ENCODE measurements at regions not wholly inside any gene's neighbourhood (a gene's known extent, or its start where the extent isn't known, plus 50 kb on each side); places are given as distances from the start of the nearest gene placed in this dataset.

GRCh38 chr2:19132967-19133366 is 225.5 kb downstream of the OSR1 start:
- no peak for DNase-seq

GRCh38 chr2:19131871-19132270 is 226.6 kb downstream of the OSR1 start:
- no peak for DNase-seq

- no peak for DNase-seq
These were observed 230.3 kb downstream of the OSR1 start for GRCh38 chr2:19128148-19128547.

GRCh38 chr2:19127616-19128015 is 230.8 kb downstream of the OSR1 start:
- no peak for DNase-seq

GRCh38 chr2:19125901-19126680 is 232.3 kb downstream of the OSR1 start:
- no peak for DNase-seq

GRCh38 chr2:19124135-19124534 is 234.3 kb downstream of the OSR1 start:
- no peak for DNase-seq

GRCh38 chr2:19123556-19123955 is 234.9 kb downstream of the OSR1 start:
- DNase-seq = no peak

- no peak for DNase-seq
These were observed 236.2 kb downstream of the OSR1 start for GRCh38 chr2:19122220-19122619.

GRCh38 chr2:19120941-19121750 is 237.3 kb downstream of the OSR1 start:
- peak; percentile 51 for DNase-seq

GRCh38 chr2:19120181-19120580 is 238.2 kb downstream of the OSR1 start:
- DNase-seq = no peak

- DNase-seq = no peak
These were observed 239.0 kb downstream of the OSR1 start for GRCh38 chr2:19119326-19120001.

GRCh38 chr2:19116918-19117317 is 241.5 kb downstream of the OSR1 start:
- no peak for DNase-seq

GRCh38 chr2:19114754-19115231 is 243.6 kb downstream of the OSR1 start:
- no peak for DNase-seq

GRCh38 chr2:19114126-19114525 is 244.3 kb downstream of the OSR1 start:
- DNase-seq = no peak

- DNase-seq = no peak
These were observed 247.1 kb downstream of the OSR1 start for GRCh38 chr2:19111354-19111753.

GRCh38 chr2:19109518-19109917 is 248.9 kb downstream of the OSR1 start:
- no peak for DNase-seq

GRCh38 chr2:19106376-19106775 is 252.0 kb downstream of the OSR1 start:
- DNase-seq = no peak

- no peak for DNase-seq
These were observed 253.9 kb downstream of the OSR1 start for GRCh38 chr2:19104503-19104902.

GRCh38 chr2:19102696-19103423 is 255.6 kb downstream of the OSR1 start:
- DNase-seq = no peak

GRCh38 chr2:19101968-19102367 is 256.5 kb downstream of the OSR1 start:
- no peak for DNase-seq

GRCh38 chr2:19100570-19100969 is 257.9 kb downstream of the OSR1 start:
- DNase-seq = no peak

- no peak for DNase-seq
These were observed 259.2 kb downstream of the OSR1 start for GRCh38 chr2:19099181-19099580.

All from T1000 (cell line).